Peyer's patch (tissue), 4 donors: ENCODE measurements at regions not wholly inside any gene's neighbourhood (a gene's known extent, or its start where the extent isn't known, plus 50 kb on each side); places are given as distances from the start of the nearest gene placed in this dataset.

Source experiments
- DNase-seq, 3 donors: peaks; one replicate each; pipeline ENCODE4 v3.0.0-alpha.2; 2017 to 2019
- H3K27ac ChIP-seq, 4 donors: fragments of 200-600 bp; sonication (generic); one replicate each; pipeline ENCODE4 v1.5.1; 2016 to 2019
- H3K27me3 ChIP-seq, 2 donors: fragments of 200-600 bp; sonication (generic); one replicate each; pipeline ENCODE4 v1.5.1; 2019
- H3K36me3 ChIP-seq, 3 donors: fragments of 200-600 bp; sonication (generic); one replicate each; pipeline ENCODE4 v1.5.1; 2016 to 2019
- H3K4me1 ChIP-seq, 4 donors: fragments of 200-600 bp; sonication (generic); one replicate each; pipeline ENCODE4 v1.5.1; 2016 to 2019
- H3K4me3 ChIP-seq, 4 donors: fragments of 200-600 bp; sonication (generic); 1 replicate in 3 of 4; 2 replicates in 1 of 4; pipeline ENCODE4 v1.5.1; 2016 to 2019; ENCODE audit warnings: mild to moderate bottlenecking in 1 of 4
- H3K9me3 ChIP-seq, 4 donors: fragments of 200-600 bp; sonication (generic); one replicate each; pipeline ENCODE4 v1.5.1; 2016 to 2019; ENCODE audit warnings: mild to moderate bottlenecking in 1 of 4
- CTCF ChIP-seq, 6 experiments: fragments of 450-650 bp in 4 of 6; fragments of 200-600 bp in 2 of 6; sonication (generic) in 1 of 6; IDR thresholded peaks; one replicate each; pipeline ENCODE4 v1.5.1; 2017 to 2019; ENCODE audit warnings: antibody characterized with exemption in 6 of 6, mild to moderate bottlenecking in 3 of 6, moderate library complexity in 1 of 6
- POLR2A ChIP-seq, 2 donors: fragments of 450-650 bp; IDR thresholded peaks; one replicate each; pipeline ENCODE4 v1.5.1; 2017; ENCODE audit warnings: antibody characterized with exemption in 2 of 2, mild to moderate bottlenecking in 2 of 2, moderate library complexity in 2 of 2

GRCh38 chr7:60017-60675, 132.2 kb upstream of the FAM20C start:
- no peak overlapping the region for H3K27ac ChIP-seq
- H3K9me3 ChIP-seq = no peaks in the 10 kb centered on the region
- no peaks in the 10 kb centered on the region for H3K4me1 ChIP-seq
- DNase-seq = peak in 1 of 3 donors; percentile 30
- TF ChIP-seq CTCF (IDR thresholded peaks at IDR 0.05) (no peak), POLR2A (IDR thresholded peaks at IDR 0.05) (no peak)
- no peak overlapping the region for H3K4me3 ChIP-seq
- H3K36me3 ChIP-seq = no peaks in the 10 kb centered on the region
- no peaks in the 10 kb centered on the region for H3K27me3 ChIP-seq

- Histone ChIP-seq H3K9me3 (no peaks in the 10 kb centered on the region), H3K4me1 (no peaks in the 10 kb centered on the region), H3K27ac (no peak overlapping the region), H3K27me3 (no peaks in the 10 kb centered on the region), H3K4me3 (no peak overlapping the region), H3K36me3 (no peaks in the 10 kb centered on the region)
- DNase-seq = peak in 2 of 3 donors; percentile 13 to 35
- TF ChIP-seq CTCF (IDR thresholded peaks at IDR 0.05) (no peak), POLR2A (IDR thresholded peaks at IDR 0.05) (no peak)
Observed at GRCh38 chr7:60706-61105, 131.7 kb upstream of the FAM20C start.

- peak in 2 of 3 donors; percentile 14 to 36 for DNase-seq
- TF ChIP-seq POLR2A (IDR thresholded peaks at IDR 0.05) (no peak), CTCF (IDR thresholded peaks at IDR 0.05) (no peak)
- Histone ChIP-seq H3K27ac (no peak overlapping the region), H3K4me3 (no peak overlapping the region), H3K36me3 (no peaks in the 10 kb centered on the region), H3K4me1 (no peaks in the 10 kb centered on the region), H3K27me3 (no peaks in the 10 kb centered on the region), H3K9me3 (no peaks in the 10 kb centered on the region)
Observed at GRCh38 chr7:61111-61510, 131.3 kb upstream of the FAM20C start.

GRCh38 chr7:61576-62360, 130.6 kb upstream of the FAM20C start:
- no peaks in the 10 kb centered on the region for H3K27me3 ChIP-seq
- no peaks in the 10 kb centered on the region for H3K4me1 ChIP-seq
- TF ChIP-seq CTCF (IDR thresholded peaks at IDR 0.05) (no peak), POLR2A (IDR thresholded peaks at IDR 0.05) (no peak)

GRCh38 chr7:62361-63116, 129.8 kb upstream of the FAM20C start:
- TF ChIP-seq CTCF (IDR thresholded peaks at IDR 0.05) = no peak
- no peak for TF ChIP-seq POLR2A (IDR thresholded peaks at IDR 0.05)
- Histone ChIP-seq H3K9me3 (no peaks in the 10 kb centered on the region), H3K27ac (no peak overlapping the region), H3K36me3 (no peaks in the 10 kb centered on the region), H3K4me1 (no peaks in the 10 kb centered on the region), H3K4me3 (no peak overlapping the region), H3K27me3 (no peaks in the 10 kb centered on the region)
- DNase-seq = peak in 1 of 3 donors; percentile 26

More at GRCh38 chr7:61576-62360, 130.6 kb upstream of the FAM20C start:
- H3K36me3 ChIP-seq = no peaks in the 10 kb centered on the region
- H3K4me3 ChIP-seq = no peak overlapping the region
- H3K27ac ChIP-seq = no peak overlapping the region
- no peaks in the 10 kb centered on the region for H3K9me3 ChIP-seq
- peak in 1 of 3 donors; percentile 22 for DNase-seq
